Endodermal cell (in vitro differentiated cells): ENCODE measurements at regions not wholly inside any gene's neighbourhood (a gene's known extent, or its start where the extent isn't known, plus 50 kb on each side); places are given as distances from the start of the nearest gene placed in this dataset.

Experiments used
- DNase-seq: peaks from one replicate; pipeline ENCODE4 v3.0.0-alpha.2; 2017
- H3K27ac ChIP-seq: 2 replicates; pipeline ENCODE4 v1.5.1; 2013; ENCODE audit warnings: mild to moderate bottlenecking, low read depth, low read length, moderate library complexity
- H3K27me3 ChIP-seq: 2 replicates; pipeline ENCODE4 v1.6.1; 2013; ENCODE audit warnings: mild to moderate bottlenecking, low read length, moderate library complexity; ENCODE audit not compliant: insufficient read depth, control insufficient read depth, poor library complexity, severe bottlenecking
- H3K36me3 ChIP-seq: 2 replicates; pipeline ENCODE4 v1.7.0; 2013; ENCODE audit warnings: mild to moderate bottlenecking, low read length, moderate library complexity; ENCODE audit not compliant: control insufficient read depth, insufficient read depth
- H3K4me1 ChIP-seq: one replicate; pipeline ENCODE4 v1.7.0; 2013; ENCODE audit warnings: low read length; ENCODE audit not compliant: control insufficient read depth, insufficient read depth
- H3K4me3 ChIP-seq: 2 replicates; pipeline ENCODE4 v1.5.1; 2013; ENCODE audit warnings: mild to moderate bottlenecking, low read length, moderate library complexity
- H3K9ac ChIP-seq: 2 replicates; pipeline ENCODE4 v1.6.1; 2013; ENCODE audit warnings: mild to moderate bottlenecking, low read length, moderate library complexity; ENCODE audit not compliant: poor library complexity, severe bottlenecking; ENCODE audit errors: extremely low read depth
- H3K9me3 ChIP-seq: 2 replicates; pipeline ENCODE4 v1.6.1; 2013; ENCODE audit warnings: mild to moderate bottlenecking, low read length, moderate library complexity; ENCODE audit not compliant: control insufficient read depth
- H3K27ac Mint-ChIP-seq: 2 replicates; pipeline ENCODE4 v1.8.0; 2020; ENCODE audit warnings: mixed read lengths
- H3K27me3 Mint-ChIP-seq: 2 replicates; pipeline ENCODE4 v1.8.0; 2021; ENCODE audit warnings: mild to moderate bottlenecking, mixed read lengths; ENCODE audit not compliant: insufficient read depth
- H3K36me3 Mint-ChIP-seq: 2 replicates; pipeline ENCODE4 v1.8.0; 2020; ENCODE audit warnings: low read depth, mixed read lengths
- H3K4me1 Mint-ChIP-seq: 2 replicates; pipeline ENCODE4 v1.8.0; 2020; ENCODE audit warnings: mixed read lengths
- H3K4me3 Mint-ChIP-seq: 2 replicates; pipeline ENCODE4 v1.8.0; 2020; ENCODE audit warnings: mild to moderate bottlenecking, moderate library complexity, mixed read lengths
- H3K9me3 Mint-ChIP-seq: 2 replicates; pipeline ENCODE4 v1.8.0; 2020; ENCODE audit warnings: mild to moderate bottlenecking, mixed read lengths
- CTCF ChIP-seq: fragments of 200-600 bp; sonication (generic); conservative IDR thresholded peaks from 2 replicates; pipeline ENCODE4 v1.5.0; 2021; ENCODE audit warnings: antibody characterized with exemption, mild to moderate bottlenecking
- WGBS, 2 experiments: methylation state at CpG; one replicate each; pipeline versions ENCODE4 v1.1.5 to v1.1.7; 2013; ENCODE audit warnings: missing lambda C conversion rate in 2 of 2, mixed read lengths in 1 of 2; ENCODE audit not compliant: insufficient coverage in 1 of 2, insufficient read length in 1 of 2; 5-methylcytosine and 5-hydroxymethylcytosine counted together

DNA sequence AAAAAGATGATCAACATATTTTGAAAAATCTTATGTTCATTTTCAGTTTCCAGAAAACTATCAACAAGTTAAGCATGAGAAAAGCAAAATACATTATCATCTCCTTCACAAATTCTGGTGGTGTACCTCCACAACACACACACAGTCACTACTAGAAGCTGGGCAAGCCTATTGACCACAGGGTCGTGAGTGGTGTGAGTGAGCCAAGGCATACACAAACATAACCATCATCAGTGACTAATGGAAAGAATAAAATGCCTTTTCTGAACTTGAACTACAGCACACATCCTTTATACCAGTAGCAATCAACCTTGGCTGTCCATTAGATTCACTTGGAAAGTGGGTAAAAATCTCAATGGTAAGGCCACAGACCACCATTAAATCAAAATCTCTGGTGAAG, 180.2 kb downstream of the FAM47B start:
- no peak for DNase-seq
- H3K36me3 ChIP-seq, result no peaks in the 10 kb centered on the region
- no peaks in the 10 kb centered on the region for H3K4me1 Mint-ChIP-seq
- H3K27me3 ChIP-seq, result no peaks in the 10 kb centered on the region
- H3K4me3 Mint-ChIP-seq, result no peak overlapping the region
- no peaks in the 10 kb centered on the region for H3K9me3 ChIP-seq
- no peaks in the 10 kb centered on the region for H3K36me3 Mint-ChIP-seq
- H3K4me1 ChIP-seq, result no peaks in the 10 kb centered on the region
- no peak overlapping the region for H3K27ac Mint-ChIP-seq
- no peak overlapping the region for H3K27ac ChIP-seq
- H3K9me3 Mint-ChIP-seq, result peaks cover 38% of the 10 kb centered on the region
- TF ChIP-seq CTCF, result no peak
- WGBS, 2 experiments, result 100% methylated on average over 1 of the region's 1 CpG; no CpG with 5 or more reads in 1 of the 2 experiments
- H3K27me3 Mint-ChIP-seq, result no peaks in the 10 kb centered on the region
- no peak overlapping the region for H3K9ac ChIP-seq
- no peak overlapping the region for H3K4me3 ChIP-seq

DNA sequence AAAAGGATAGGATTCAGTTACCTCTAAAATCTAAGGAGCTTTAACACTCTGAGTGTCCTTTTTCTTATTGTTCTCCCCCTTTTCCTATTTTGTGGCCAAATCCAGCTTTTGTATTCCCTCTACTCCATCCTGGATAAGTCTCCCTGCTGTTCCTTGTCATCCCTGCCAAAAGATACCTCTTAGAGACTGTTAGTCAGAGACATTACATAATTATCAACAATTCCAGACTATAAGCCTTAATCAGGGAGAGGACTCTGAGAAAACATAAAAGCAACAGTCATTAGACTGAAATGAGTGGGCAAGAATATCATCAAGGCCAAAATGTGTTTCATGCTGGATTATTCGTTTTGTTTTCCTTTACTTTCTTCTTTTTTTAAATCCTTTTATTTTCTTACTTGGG, 206.9 kb downstream of the FAM47B start:
- H3K27me3 ChIP-seq, result no peaks in the 10 kb centered on the region
- Mint-ChIP-seq H3K36me3 (no peaks in the 10 kb centered on the region), H3K4me3 (no peak overlapping the region), H3K4me1 (no peaks in the 10 kb centered on the region), H3K9me3 (peaks cover 37% of the 10 kb centered on the region), H3K27me3 (no peaks in the 10 kb centered on the region), H3K27ac (no peak overlapping the region)
- H3K36me3 ChIP-seq, result no peaks in the 10 kb centered on the region
- H3K4me1 ChIP-seq, result no peaks in the 10 kb centered on the region
- no peak overlapping the region for H3K4me3 ChIP-seq
- WGBS, 2 experiments, result 100% methylated on average over 1 of the region's 1 CpG; no CpG with 5 or more reads in 1 of the 2 experiments
- H3K27ac ChIP-seq, result no peak overlapping the region
- H3K9ac ChIP-seq, result no peak overlapping the region
- H3K9me3 ChIP-seq, result no peaks in the 10 kb centered on the region
- TF ChIP-seq CTCF, result no peak
- no peak for DNase-seq

- no peak for TF ChIP-seq CTCF
- Mint-ChIP-seq H3K36me3 (no peaks in the 10 kb centered on the region), H3K4me3 (no peak overlapping the region), H3K27ac (no peak overlapping the region), H3K4me1 (no peaks in the 10 kb centered on the region), H3K27me3 (no peaks in the 10 kb centered on the region), H3K9me3 (peaks cover 39% of the 10 kb centered on the region)
- Histone ChIP-seq H3K36me3 (no peaks in the 10 kb centered on the region), H3K9me3 (no peaks in the 10 kb centered on the region), H3K9ac (no peak overlapping the region), H3K27me3 (no peaks in the 10 kb centered on the region), H3K4me1 (no peaks in the 10 kb centered on the region), H3K4me3 (no peak overlapping the region), H3K27ac (no peak overlapping the region)
- no peak for DNase-seq
- 89% methylated on average over 4 of the region's 4 CpGs; no CpG with 5 or more reads in 1 of the 2 experiments for WGBS, 2 experiments
These were observed 207.5 kb downstream of the FAM47B start for GRCh38 chrX:35150052-35150451.
